Activated T-helper 1 cell treated with anti-CD3 and anti-CD28 coated beads, Interleukin-12 subunit alpha, Interleukin-12 subunit beta, Interleukin-2, Interleukin-4 antibody, amounts not matched to agents 30 ng/mL and 10 ng/mL and 1 ng/mL, durations not matched to agents 14 hours and 24 hours and 36 hours (primary cell): ENCODE measurements at regions not wholly inside any gene's neighbourhood (a gene's known extent, or its start where the extent isn't known, plus 50 kb on each side); places are given as distances from the start of the nearest gene placed in this dataset.
"Not testable (repeated sequence)": the region's sequence is repeated elsewhere in the genome, so short reads cannot be mapped to it uniquely, and the experiment has no call there.

Experiments
- DNase-seq: peaks from one replicate; pipeline ENCODE4 v3.0.0; 2021; ENCODE audit warnings: low spot score
- H3K27ac Mint-ChIP-seq: one replicate; pipeline ENCODE4 v1.8.0; 2021; ENCODE audit warnings: mild to moderate bottlenecking, mixed read lengths
- H3K27me3 Mint-ChIP-seq: one replicate; pipeline ENCODE4 v1.8.0; 2022; ENCODE audit warnings: mild to moderate bottlenecking, moderate library complexity, mixed read lengths; ENCODE audit not compliant: insufficient read depth
- H3K36me3 Mint-ChIP-seq: one replicate; pipeline ENCODE4 v1.8.0; 2021; ENCODE audit warnings: low read depth, mixed read lengths
- H3K4me1 Mint-ChIP-seq: one replicate; pipeline ENCODE4 v1.8.0; 2021; ENCODE audit warnings: low read depth, mixed read lengths
- H3K4me3 Mint-ChIP-seq: one replicate; pipeline ENCODE4 v1.8.0; 2021; ENCODE audit warnings: mild to moderate bottlenecking, moderate library complexity, mixed read lengths
- H3K9me3 Mint-ChIP-seq: one replicate; pipeline ENCODE4 v1.8.0; 2021; ENCODE audit warnings: mixed read lengths
- intact Hi-C: fragments of 100-400 bp; cut with micrococcal nuclease; formaldehyde crosslinking; loops from one replicate; pipeline ENCODE4 v1.15.1; 2024

DNA sequence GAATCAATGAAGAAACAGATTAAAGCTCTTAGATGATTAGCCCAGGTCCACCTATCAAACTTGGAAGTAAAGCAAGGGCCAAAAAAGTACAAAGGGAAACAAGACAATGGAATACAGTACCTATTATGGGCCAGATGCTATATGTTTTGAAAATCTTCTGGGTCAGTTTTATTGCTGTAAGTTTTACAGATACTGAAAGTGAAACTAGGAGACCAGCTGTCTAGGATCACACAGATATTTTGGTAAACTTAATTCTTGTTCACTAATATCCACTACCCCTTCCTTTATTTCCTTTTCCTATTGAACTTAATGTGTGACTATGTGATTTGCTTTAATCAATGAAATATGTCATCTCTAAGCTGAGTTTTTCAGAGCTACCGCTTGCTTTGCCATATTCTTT lies 505.4 kb upstream of the PITX2 start:
- Mint-ChIP-seq H3K4me3 (no peak overlapping the region), H3K27ac (no peak overlapping the region), H3K9me3 (no peaks in the 10 kb centered on the region), H3K4me1 (no peaks in the 10 kb centered on the region), H3K27me3 (no peaks in the 10 kb centered on the region), H3K36me3 (no peaks in the 10 kb centered on the region)
- intact Hi-C loops = no loop called here
- DNase-seq = no peak

- intact Hi-C loops = no loop called here
- Mint-ChIP-seq H3K4me1 (no peaks in the 10 kb centered on the region), H3K36me3 (no peaks in the 10 kb centered on the region), H3K4me3 (no peak overlapping the region), H3K27ac (no peak overlapping the region), H3K27me3 (no peaks in the 10 kb centered on the region), H3K9me3 (no peaks in the 10 kb centered on the region)
- DNase-seq = no peak
Observed at GRCh38 chr4:111136438-111136837, 513.6 kb upstream of the PITX2 start.

DNA sequence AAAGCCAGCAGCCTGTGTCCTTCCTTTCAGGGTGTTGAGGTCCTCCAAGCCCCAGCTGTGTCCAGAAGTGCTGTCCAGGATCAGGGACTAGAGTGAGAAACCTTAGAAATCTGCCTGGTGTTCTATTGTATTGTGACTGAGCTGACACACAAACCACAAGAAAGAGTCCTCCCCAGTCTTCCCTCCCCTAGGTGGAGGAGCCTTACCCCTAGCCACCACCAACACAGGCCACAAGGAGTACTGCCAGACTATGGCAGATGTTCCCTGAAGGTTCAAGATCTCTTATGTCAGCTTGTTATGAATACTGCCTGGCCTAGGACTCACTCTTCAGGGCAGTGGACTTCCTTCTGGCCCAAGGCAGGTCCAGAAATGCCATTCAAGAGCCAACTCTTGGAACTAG lies 514.1 kb upstream of the PITX2 start:
- Mint-ChIP-seq H3K9me3 (no peaks in the 10 kb centered on the region), H3K27ac (no peak overlapping the region), H3K27me3 (no peaks in the 10 kb centered on the region), H3K36me3 (no peaks in the 10 kb centered on the region), H3K4me3 (no peak overlapping the region), H3K4me1 (no peaks in the 10 kb centered on the region)
- intact Hi-C loops = no loop called here
- DNase-seq = no peak

GRCh38 chr4:111143510-111143909 lies 520.6 kb upstream of the PITX2 start:
- Mint-ChIP-seq H3K27ac (no peak overlapping the region), H3K27me3 (no peaks in the 10 kb centered on the region), H3K36me3 (no peaks in the 10 kb centered on the region), H3K9me3 (peaks cover under 1% of the 10 kb centered on the region), H3K4me1 (no peaks in the 10 kb centered on the region), H3K4me3 (no peak overlapping the region)
- no peak for DNase-seq
- intact Hi-C loops = no loop called here

GRCh38 chr4:111154934-111155333 lies 532.1 kb upstream of the PITX2 start:
- no peaks in the 10 kb centered on the region for H3K36me3 Mint-ChIP-seq
- H3K27ac Mint-ChIP-seq = no peak overlapping the region
- intact Hi-C loops = no loop called here
- no peaks in the 10 kb centered on the region for H3K4me1 Mint-ChIP-seq
- no peaks in the 10 kb centered on the region for H3K27me3 Mint-ChIP-seq
- H3K4me3 Mint-ChIP-seq = no peak overlapping the region
- peaks cover 14% of the 10 kb centered on the region for H3K9me3 Mint-ChIP-seq
- no peak for DNase-seq

- H3K27ac Mint-ChIP-seq, H3K4me3 Mint-ChIP-seq, H3K36me3 Mint-ChIP-seq, H3K27me3 Mint-ChIP-seq, DNase-seq, intact Hi-C loops, H3K4me1 Mint-ChIP-seq: not testable (repeated sequence)
- peaks cover 22% of the 10 kb centered on the region for H3K9me3 Mint-ChIP-seq
Observed at GRCh38 chr4:111164556-111164955, 541.7 kb upstream of the PITX2 start.

DNA sequence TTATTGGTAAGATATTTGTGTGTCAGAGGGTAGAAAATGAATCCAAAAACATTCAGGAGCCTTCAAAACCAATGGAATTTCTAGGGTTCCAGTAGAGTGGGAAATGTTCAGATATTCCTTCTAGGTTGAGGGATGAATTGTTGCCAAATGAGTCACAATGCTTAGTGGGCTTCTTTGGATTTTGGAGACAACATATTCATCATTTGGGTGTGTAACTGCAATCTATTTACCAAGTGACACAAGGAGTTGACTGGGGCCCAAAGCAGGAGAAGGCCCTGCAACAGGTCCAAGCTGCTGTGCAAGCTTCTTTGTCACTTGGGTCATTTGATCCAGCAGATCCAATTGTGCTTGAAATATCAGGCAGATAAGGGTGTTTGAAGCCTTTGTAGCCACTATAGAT lies 551.5 kb upstream of the PITX2 start:
- no peaks in the 10 kb centered on the region for H3K9me3 Mint-ChIP-seq

GRCh38 chr4:111178231-111178630 lies 555.4 kb upstream of the PITX2 start:
- no peaks in the 10 kb centered on the region for H3K4me1 Mint-ChIP-seq
- H3K27ac Mint-ChIP-seq = no peak overlapping the region
- H3K36me3 Mint-ChIP-seq = no peaks in the 10 kb centered on the region
- no peaks in the 10 kb centered on the region for H3K9me3 Mint-ChIP-seq
- intact Hi-C loops = no loop called here
- DNase-seq = no peak
- no peaks in the 10 kb centered on the region for H3K27me3 Mint-ChIP-seq
- H3K4me3 Mint-ChIP-seq = no peak overlapping the region

More for the DNA sequence above, 551.5 kb upstream of the PITX2 start:
- no peaks in the 10 kb centered on the region for H3K4me1 Mint-ChIP-seq
- no peak for DNase-seq
- no peaks in the 10 kb centered on the region for H3K36me3 Mint-ChIP-seq
- no peak overlapping the region for H3K27ac Mint-ChIP-seq
- intact Hi-C loops = no loop called here
- H3K27me3 Mint-ChIP-seq = no peaks in the 10 kb centered on the region
- H3K4me3 Mint-ChIP-seq = no peak overlapping the region

DNA sequence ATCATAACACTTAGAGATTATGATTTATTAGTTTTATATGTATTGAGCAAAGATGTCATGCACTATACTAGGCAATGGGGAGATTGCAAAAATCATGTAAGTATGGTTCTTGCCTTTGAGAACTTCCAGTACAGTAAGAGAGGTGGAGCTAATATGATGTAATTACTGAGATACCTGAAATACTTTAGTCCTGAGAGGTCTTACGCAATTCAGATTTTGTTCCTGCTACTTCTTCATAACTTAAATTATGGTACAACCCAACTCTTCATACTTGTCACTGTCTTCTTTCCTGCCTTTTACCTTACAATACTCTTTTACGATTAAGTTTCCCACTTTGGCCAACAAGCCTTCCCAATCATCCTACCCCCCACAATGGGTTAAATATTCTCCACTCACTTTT lies 564.2 kb upstream of the PITX2 start:
- no peak overlapping the region for H3K27ac Mint-ChIP-seq
- DNase-seq = no peak
- H3K36me3 Mint-ChIP-seq = no peaks in the 10 kb centered on the region
- H3K9me3 Mint-ChIP-seq = no peaks in the 10 kb centered on the region
- intact Hi-C loops = no loop called here
- H3K4me3 Mint-ChIP-seq = no peak overlapping the region
- H3K27me3 Mint-ChIP-seq = no peaks in the 10 kb centered on the region
- no peaks in the 10 kb centered on the region for H3K4me1 Mint-ChIP-seq

GRCh38 chr4:111198446-111198845 lies 575.6 kb upstream of the PITX2 start:
- H3K36me3 Mint-ChIP-seq = no peaks in the 10 kb centered on the region
- no peaks in the 10 kb centered on the region for H3K9me3 Mint-ChIP-seq
- no peaks in the 10 kb centered on the region for H3K27me3 Mint-ChIP-seq
- intact Hi-C loops = no loop called here
- no peak for DNase-seq
- H3K4me3 Mint-ChIP-seq = no peak overlapping the region
- H3K27ac Mint-ChIP-seq = no peak overlapping the region
- H3K4me1 Mint-ChIP-seq = no peaks in the 10 kb centered on the region

- H3K9me3 Mint-ChIP-seq = no peaks in the 10 kb centered on the region
- no peaks in the 10 kb centered on the region for H3K27me3 Mint-ChIP-seq
- no peaks in the 10 kb centered on the region for H3K4me1 Mint-ChIP-seq
- H3K27ac Mint-ChIP-seq = no peak overlapping the region
- H3K36me3 Mint-ChIP-seq = no peaks in the 10 kb centered on the region
- intact Hi-C loops = no loop called here
- no peak overlapping the region for H3K4me3 Mint-ChIP-seq
- no peak for DNase-seq
Observed at GRCh38 chr4:111204797-111205196, 581.9 kb upstream of the PITX2 start.

DNA sequence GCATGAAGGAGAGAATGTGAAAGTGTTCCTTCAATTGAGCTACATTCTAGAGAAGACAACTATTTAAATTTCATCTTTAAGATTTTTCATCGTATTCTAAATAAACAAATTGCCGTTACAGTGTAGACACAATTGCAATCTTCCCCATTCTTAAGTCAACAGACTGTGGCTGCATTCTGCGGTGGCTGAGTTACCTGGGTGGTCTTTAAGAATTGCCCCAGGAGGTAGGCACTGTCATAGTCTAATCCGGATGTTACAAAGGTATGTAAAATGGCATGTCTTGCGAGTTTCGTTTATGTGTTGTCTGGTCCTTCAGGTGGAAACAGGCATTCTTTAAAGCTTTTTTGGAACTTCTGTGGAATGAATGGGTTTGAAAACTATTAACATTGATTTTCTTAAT lies 586.1 kb upstream of the PITX2 start:
- intact Hi-C loops = no loop called here
- H3K4me1 Mint-ChIP-seq = no peaks in the 10 kb centered on the region
- H3K4me3 Mint-ChIP-seq = no peak overlapping the region
- no peaks in the 10 kb centered on the region for H3K9me3 Mint-ChIP-seq
- DNase-seq = no peak
- H3K27ac Mint-ChIP-seq = no peak overlapping the region
- no peaks in the 10 kb centered on the region for H3K36me3 Mint-ChIP-seq
- H3K27me3 Mint-ChIP-seq = no peaks in the 10 kb centered on the region

- Mint-ChIP-seq H3K27ac (no peak overlapping the region), H3K4me3 (no peak overlapping the region), H3K27me3 (no peaks in the 10 kb centered on the region), H3K36me3 (no peaks in the 10 kb centered on the region), H3K4me1 (no peaks in the 10 kb centered on the region), H3K9me3 (no peaks in the 10 kb centered on the region)
- intact Hi-C loops = no loop called here
- DNase-seq = no peak
Observed at GRCh38 chr4:111209706-111210105, 586.8 kb upstream of the PITX2 start.

GRCh38 chr4:111210595-111210994 lies 587.7 kb upstream of the PITX2 start:
- Mint-ChIP-seq H3K9me3 (no peaks in the 10 kb centered on the region), H3K4me1 (no peaks in the 10 kb centered on the region), H3K27me3 (no peaks in the 10 kb centered on the region), H3K27ac (no peak overlapping the region), H3K4me3 (no peak overlapping the region), H3K36me3 (no peaks in the 10 kb centered on the region)
- no peak for DNase-seq
- intact Hi-C loops = no loop called here
